ENCODE measurements at regions not wholly inside any gene's neighbourhood (a gene's known extent, or its start where the extent isn't known, plus 50 kb on each side); places are given as distances from the start of the nearest gene placed in this dataset.
"Not testable (repeated sequence)": the region's sequence is repeated elsewhere in the genome, so short reads cannot be mapped to it uniquely, and the experiment has no call there.

DNA sequence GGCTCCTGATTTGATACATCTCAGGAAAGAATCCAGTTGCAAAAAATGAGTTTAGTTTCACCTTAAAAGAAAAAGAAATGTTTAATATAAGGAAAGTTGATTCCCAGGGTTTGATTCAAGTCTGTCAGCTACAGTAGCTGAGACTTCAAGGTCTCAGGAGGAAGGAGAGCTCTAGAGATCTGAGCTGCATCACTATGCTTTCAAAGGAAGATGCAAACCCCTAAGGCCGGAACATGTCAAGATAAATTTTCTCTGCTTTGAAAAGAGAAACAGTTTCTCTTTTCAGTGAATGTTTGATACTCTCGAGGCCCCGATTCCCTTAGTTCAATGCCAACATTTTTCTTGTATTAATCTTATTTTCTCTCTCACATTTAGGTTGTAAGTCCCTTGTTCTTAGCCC, 128.6 kb downstream of the RGPD3 start:
- POLR2A ChIA-PET: no interaction called here
- CTCF ChIA-PET: no interaction called here

DNA sequence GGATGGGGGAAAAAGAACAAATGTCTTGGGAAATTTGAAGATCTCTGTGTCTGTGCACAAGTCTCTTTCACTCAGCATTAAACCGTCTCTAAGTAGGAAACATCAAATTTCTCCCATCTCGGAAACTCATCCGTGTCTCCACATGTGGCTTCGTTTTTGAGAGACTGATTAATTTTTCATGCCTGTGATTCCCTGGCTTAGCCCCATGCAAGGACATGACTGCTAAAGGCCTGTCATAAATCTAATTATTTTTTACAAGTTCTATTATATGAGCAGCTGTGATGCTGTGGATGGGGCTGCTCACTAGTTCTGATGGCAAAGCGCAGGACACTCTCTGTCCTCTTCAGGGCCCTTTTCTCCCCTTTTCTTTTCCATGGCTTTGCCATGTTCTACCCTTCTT, 129.1 kb downstream of the RGPD3 start:
- ChIA-PET POLR2A (no interaction called here), CTCF (no interaction called here)

DNA sequence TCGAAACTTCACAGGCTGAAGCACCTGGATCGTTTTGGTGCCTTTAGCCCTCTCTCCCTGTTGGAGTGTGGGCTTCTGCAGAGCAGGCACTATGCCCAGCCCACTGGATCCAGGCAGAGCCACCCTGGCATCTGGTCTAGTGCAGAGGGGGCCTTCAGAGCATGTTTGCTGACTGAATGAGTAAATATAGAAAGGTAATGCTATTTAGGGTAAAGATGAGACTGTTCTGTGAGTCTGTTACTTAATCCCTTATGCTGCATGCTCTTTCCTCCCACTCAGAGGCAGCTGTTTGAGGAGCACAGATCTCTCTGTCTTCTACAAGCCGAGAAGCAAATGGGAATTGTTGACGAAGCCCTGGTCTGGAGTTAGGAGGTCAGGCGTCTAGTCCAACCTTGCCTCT, 130.2 kb downstream of the RGPD3 start:
- ChIA-PET POLR2A (no interaction called here), CTCF (no interaction called here)

DNA sequence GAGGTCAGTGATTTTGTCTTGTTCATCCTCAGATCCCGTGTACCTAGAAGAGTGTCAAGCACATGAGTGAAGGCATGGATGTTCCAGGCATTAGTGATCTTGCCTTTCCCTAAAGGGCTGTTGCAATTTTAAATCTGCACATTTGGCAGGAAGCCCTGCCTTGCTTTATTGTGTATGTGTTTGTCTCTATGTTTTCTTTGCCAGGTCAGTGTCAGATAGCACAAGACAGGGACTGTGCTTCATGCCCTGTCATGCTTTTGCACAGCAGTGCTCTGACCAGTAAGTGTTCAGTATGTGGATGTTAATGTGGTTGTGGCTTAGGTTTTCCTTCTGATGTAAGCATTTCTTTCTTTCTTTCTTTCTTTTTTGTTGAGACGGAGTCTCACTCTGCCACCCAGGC, 131.5 kb downstream of the RGPD3 start:
- ChIA-PET CTCF (no interaction called here), POLR2A (no interaction called here)

DNA sequence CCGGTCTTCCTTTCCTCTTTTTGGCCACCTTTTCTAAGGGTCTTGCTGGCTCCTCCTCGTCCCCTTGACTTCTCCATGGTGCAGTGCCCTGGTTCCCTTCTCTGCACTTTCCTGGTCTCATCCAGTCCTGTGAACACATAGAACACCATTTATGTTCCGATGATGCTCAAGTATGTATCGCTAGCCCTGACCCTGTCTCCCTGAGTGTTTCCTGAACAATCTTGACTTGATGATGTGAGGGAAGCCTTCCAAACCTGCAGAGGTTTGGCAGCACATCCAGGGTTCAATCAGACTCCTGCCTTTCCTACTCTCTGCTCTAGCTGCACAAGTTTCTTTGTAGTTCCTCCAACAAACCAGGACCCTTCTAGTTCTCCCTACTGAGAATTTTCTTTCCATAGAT, 132.1 kb downstream of the RGPD3 start:
- POLR2A ChIA-PET: no interaction called here
- CTCF ChIA-PET: no interaction called here

DNA sequence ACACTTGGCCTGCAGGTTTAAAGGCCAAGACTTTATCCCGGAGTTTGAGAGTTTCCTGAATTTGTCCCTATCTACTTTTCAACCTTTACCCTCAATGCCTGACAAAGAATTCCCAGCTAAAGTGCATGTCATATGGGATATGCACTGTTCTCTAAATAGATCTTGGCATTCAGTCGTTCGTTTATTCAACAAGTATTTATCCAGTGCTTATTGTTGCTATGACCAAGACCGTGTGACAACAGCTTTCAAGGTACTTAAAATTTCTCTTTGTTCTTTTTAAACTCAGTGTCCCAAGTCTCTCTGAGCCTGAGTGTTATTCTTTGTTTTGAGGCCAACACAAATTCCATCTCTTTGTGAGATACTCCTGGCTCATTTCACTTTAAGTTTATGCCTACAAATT, 133.4 kb downstream of the RGPD3 start:
- CTCF ChIA-PET: no interaction called here
- POLR2A ChIA-PET: no interaction called here

DNA sequence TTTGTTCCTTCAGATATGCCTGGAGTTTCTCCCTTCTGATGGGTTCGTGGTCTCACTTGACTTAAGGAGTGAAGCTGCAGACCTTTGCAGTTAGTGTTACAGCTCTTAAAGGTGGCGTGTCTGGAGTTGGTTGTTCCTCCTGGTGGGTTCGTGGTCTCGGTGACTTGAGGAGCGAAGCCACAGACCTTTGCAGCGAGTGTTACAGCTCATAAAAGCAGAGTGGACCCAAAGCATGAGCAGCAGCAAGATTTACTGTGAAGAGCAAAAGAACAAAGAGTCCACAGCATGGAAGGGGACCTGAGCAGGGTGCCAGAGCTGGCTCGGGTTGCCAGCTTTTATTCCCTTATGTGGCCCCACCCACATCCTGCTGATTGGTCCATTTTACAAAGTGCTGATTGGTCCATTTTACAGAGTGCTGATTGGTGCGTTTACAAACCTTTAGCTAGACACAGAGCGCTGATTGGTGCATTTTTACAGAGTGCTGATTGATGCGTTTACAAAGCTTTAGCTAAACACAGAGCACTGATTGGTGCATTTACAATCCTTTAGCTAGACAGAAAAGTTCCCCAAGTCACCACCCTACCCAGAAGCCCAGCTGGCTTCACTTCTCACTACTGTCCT, 134.8 kb downstream of the RGPD3 start:
- CTCF ChIA-PET, POLR2A ChIA-PET: not testable (repeated sequence)

DNA sequence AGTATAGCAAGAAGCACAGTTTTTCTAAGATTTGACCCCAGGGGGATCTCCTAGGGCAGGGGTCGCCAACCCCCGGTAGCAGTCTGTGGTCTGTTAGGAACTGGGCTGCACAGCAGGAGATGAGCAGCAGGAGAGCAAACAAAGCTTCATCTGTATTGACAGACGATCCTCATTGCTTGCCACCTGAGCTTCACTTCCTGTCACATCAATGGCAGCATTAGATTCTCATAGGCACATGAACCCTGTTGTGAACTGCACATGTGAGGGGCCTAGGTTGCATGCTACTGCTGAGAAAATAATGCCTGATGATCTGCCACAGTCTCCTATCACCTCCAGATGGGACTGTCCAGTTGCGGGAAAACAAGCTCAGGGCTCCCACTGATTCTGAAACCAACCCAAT, 136.2 kb downstream of the RGPD3 start:
- CTCF ChIA-PET: no interaction called here
- POLR2A ChIA-PET: no interaction called here

DNA sequence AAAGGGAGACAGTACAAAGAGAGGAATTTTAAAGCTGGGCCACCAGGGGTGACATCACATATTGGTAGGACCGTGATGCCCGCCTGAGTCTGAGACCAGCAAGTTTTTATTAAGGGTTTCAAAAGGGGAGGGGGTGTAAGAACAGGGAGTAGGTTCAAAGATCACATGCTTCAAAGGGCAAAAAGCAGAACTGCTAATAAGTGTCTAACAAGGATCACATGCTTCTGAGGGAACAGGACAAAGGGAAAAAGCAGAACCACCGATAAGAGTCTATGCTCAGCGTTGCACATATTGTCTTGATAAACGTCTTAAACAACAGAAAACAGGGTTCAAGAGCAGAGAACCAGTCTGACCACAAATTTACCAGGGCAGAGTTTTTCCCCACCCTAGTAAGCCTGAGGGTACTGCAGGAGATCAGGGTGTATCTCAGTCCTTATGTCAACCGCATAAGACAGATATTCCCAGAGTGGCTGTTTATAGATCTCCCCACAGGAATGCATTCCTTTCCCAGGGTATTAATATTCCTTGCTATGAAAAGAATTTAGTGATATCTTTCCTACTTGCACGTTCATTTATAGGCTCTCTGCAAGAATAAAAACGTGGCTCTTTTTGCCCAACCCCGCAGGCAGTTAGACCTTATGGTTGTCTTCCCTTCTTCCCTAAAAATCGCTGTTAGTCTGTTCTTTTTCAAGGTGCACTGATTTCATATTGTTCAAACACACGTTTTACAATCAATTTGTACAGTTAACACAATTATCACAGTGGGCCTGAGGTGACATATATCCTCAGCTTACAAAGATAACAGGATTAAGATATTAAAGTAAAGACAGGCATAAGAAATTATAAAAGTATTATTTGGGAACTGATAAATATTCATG, 136.5 kb upstream of the UXS1 start:
- CTCF ChIA-PET, POLR2A ChIA-PET: not testable (repeated sequence)

DNA sequence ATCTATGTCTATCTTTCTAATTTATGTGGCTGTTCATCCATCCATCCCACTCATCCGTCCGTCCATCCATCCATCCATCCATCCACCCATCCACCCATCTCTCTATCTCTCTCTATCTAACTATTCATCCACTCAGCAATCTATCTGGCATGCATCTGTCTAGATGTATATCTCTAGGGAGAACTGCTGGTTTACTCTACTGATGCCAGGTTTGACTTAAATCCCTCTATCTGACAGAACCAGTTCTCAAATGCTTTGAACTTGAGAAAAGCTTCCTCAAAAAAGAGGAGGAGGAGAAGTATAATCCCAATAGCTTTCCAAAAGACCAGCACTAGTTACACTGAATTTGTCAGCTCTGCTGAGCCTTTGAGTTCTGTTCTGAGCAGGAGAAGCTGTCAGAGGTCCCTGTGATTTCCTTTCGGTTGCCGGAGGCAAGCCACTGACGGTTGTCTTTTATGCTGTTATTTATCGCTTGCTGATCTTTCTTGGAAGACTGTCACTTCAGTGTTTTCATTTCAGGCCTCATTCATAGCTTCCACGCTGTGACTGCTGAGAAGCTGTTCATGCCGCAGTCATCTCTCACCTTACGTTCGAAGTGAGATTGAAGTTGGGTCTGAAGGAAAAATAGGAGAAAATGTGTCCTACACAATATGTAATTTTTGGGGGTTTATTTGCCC, 129.4 kb upstream of the UXS1 start:
- ChIA-PET POLR2A (no interaction called here), CTCF (no interaction called here)

DNA sequence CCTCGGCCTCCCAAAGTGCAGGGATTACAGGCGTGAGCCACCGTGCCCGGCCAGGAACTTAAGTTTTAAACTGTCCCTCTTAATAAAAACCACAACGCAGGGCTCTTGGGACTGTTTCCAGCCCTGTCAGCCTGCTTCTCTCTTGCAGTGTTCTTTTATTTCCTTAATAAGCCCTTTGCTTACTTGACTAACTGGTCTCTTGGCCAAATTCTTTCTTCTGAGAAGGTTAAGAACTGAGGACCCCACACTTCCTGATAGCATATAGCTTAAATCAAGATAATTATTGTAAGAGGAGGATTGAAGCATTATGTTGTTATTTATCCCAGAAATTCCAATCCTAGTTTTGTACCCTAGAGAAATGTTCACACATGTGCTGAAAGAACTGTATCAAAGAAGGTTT, 128.2 kb upstream of the UXS1 start:
- CTCF ChIA-PET: no interaction called here
- POLR2A ChIA-PET: no interaction called here

DNA sequence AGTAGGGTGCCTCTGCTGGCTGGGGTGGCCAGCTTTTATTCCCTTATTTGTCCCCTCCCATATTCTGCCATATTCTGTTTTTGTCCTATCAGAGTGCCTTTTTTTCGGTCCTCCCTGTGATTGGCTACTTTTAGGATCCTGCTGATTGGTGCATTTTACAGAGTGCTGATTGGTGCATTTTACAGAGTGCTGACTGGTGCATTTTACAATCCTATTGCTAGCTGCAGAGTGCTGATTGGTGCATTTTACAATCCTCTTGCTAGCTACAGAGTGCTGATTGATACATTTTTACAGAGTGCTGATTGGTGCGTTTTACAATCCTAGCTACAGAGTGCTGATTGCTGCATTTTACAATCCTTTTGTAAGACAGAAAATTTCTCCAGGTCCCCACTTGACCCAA, 126.3 kb upstream of the UXS1 start:
- CTCF ChIA-PET, POLR2A ChIA-PET: not testable (repeated sequence)

DNA sequence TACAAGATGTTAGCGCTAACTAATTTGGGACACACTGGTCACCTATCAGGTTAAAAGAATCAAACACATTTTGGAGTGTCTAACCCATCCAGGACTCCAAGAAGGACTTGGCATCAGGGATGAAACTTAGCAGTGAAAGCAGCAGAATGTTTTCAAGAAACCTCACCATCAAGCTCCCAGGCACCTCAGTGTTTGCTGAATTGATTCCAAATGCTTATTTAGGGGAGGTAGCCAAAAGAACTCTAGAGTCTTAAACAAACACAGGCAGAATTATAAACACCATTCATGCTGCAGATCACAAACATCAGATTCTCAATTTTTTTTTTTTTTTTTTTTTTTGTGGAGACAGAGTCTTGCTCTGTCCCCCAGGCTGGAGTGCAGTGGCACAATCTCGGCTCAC, 122.8 kb upstream of the UXS1 start:
- ChIA-PET POLR2A (no interaction called here), CTCF (no interaction called here)

DNA sequence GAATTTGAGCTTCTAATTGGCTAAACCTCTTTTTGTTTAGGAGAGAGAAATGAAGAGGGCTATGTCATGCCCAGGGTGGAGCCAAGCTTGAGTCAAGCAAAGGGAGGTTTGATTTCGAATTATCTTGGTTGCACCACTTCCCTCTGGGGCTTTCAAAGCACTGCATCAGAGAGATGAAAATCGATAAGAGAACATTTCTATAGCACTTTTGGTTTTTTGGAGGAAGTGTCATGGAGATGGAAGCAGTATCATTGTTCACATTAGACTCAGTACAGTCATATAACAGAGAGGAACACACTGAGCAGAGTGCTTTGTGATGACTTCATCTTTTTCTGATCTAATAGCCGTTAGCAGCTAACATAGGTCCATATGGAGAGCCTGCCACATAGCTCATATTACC, 120.3 kb upstream of the UXS1 start:
- ChIA-PET POLR2A (no interaction called here), CTCF (no interaction called here)

DNA sequence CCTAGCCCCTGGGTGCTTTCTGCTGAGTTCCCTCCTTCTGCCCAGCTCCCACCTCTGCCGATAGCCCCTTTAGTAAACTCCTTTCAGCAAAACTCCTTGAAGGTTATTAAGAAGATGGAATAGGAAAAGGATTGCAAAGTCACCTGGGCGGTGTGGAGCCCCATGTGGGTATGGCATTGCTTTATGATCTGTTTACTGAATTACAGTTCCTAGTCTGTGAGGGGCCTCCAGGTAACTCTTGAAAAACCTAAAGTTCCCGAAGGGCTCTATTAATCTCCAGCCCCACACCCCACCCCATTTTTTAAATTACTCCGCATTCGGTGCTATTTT, 116.9 kb upstream of the UXS1 start:
- CTCF ChIA-PET: no interaction called here
- POLR2A ChIA-PET: no interaction called here

DNA sequence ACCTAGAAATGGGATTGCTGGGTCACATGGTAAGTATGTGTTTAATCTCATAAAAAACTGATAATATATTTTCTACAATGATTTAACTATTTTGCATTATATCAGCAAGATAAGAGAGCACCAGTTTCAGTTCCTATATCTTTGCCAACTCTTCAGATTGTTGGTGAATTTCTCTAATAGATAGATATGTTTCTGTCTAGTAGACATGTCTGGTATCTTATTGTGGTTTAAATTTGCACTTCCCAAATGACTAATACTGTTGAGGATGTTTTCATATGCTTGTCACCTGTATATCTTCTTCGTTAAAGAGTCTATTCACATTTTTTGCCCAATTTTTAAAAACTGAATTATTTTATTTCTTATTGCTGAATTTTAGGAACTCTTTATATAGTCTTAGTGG, 113.8 kb upstream of the UXS1 start:
- CTCF ChIA-PET: no interaction called here
- POLR2A ChIA-PET: no interaction called here

DNA sequence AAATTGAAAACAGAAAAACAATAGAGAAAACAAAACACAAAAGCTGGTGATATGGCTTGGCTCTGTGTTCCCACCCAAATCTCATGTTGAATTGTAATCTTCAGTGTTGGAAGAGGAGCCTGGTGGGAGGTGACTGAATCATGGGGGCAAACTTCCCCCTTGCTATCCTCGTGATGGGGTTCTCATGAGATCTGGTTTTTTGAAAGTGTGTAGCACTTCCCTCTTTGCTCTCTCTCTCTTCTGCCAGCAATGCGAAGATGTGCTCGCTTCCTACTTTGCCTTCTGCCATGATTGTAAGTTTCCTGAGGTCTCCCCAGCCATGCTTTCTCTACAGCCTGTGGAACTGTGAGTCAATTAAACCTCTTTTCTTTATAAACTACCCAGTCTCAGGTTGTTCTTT, 112.3 kb upstream of the UXS1 start:
- ChIA-PET POLR2A (no interaction called here), CTCF (no interaction called here)

DNA sequence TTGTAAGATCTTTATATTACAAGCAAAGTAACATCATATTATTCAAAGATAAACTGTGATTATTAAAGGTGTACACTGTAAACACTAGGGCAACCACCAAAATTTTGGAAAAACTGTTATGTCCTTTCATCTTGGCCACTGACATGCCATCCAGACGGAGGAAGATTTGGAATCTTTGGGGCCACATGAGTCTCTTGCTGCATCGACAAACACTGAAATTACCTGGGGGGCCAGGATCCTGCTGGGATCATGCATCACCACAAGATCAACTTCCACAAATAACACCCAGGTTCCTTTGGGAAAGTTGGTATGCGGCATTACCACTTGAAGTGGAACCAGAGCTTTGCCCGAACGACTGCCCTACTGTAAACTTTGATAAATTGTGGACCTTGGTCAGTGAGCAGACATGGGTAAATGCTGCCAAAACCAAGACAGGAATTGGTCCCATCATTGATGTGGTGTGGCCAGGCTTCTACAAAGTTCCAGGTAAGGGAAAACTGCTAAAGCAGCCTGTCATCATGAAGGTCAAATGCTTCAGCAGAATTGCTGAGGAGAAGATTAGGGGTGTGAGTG, 110.6 kb upstream of the UXS1 start:
- POLR2A ChIA-PET: no interaction called here
- CTCF ChIA-PET: no interaction called here

DNA sequence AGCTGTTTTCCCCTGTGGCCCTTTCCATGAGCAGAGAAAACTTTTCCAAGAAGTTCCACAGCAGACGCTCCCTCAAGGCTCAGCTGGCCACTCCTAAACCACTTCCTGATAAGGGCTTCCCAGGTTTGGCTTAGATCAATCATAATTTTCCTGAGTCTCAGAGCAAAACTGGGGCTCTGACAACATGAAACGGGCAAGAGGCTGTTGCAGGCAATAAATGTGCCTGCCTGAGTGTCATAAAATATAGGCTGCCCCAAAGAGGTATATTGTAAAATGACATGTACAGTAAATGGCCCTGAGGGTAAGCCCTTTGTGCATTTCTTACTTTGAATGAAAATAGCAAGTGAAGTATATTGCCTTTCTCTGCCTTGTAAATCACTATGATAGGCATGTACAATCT, 105.6 kb upstream of the UXS1 start:
- ChIA-PET CTCF (no interaction called here), POLR2A (no interaction called here)

DNA sequence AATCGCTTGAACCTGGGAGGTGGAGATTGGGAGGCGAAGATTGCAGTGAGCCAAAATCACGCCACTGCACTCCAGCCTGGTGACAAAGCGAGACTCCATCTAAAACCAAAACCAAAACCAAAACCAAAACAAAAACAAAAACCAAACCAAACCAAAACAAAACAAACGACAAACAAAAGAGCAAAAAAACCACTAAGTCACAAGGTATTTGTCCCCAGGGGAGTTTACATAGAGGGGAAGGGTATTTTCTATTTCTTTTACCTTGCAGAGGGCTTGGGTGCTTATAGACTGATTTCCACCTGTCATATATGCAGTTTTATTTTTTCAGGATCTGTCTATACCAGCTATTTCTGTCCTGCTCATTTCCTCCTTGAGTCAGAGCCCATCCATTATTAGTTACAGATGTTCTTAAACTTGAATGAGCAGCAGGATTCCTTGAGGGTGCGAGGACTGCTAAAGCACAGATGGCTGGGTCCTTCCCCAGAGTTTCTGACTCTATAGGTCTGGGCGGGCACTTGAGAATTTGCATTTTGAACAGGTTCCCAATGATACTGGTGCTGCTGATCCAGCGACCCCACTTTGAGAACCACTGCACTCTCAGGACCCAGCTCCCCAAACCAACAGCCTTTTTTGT, 102.2 kb upstream of the UXS1 start:
- ChIA-PET POLR2A (no interaction called here), CTCF (no interaction called here)

DNA sequence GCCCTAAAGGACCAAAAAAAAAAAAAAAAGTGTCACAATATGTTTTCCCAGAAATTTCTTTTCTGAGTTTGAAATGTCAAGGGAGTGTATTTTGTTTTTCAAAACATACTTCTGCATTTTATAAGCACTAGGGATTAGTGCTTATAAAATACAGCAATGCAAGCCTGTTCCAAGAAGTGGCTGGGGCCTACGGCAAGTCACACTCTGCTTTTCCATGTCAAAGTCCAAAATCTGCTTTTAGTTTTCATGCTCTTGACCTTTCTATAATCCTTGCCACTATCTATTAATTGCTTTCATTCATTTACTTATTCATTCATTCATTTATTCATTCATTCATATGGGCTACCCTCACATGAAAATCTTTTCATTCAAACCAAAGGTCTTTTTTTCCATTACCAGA, 100.1 kb upstream of the UXS1 start:
- ChIA-PET POLR2A (no interaction called here), CTCF (no interaction called here)
